Astrocyte (in vitro differentiated cells and primary cell): ENCODE measurements at regions not wholly inside any gene's neighbourhood (a gene's known extent, or its start where the extent isn't known, plus 50 kb on each side); places are given as distances from the start of the nearest gene placed in this dataset.

ENCODE experiments used
- EZH2 ChIP-seq: IDR thresholded peaks from 2 replicates; pipeline ENCODE4 v1.6.1; 2012; ENCODE audit warnings: mild to moderate bottlenecking, low read length, inconsistent platforms; ENCODE audit not compliant: insufficient read depth
- TF ChIP-seq, protein P1 (sequence below): IDR thresholded peaks from 2 replicates; pipeline ENCODE4 v1.5.1; 2011; ENCODE audit warnings: low read depth, mild to moderate bottlenecking, inconsistent platforms, low read length, moderate library complexity; ENCODE audit not compliant: insufficient read depth

DNA sequence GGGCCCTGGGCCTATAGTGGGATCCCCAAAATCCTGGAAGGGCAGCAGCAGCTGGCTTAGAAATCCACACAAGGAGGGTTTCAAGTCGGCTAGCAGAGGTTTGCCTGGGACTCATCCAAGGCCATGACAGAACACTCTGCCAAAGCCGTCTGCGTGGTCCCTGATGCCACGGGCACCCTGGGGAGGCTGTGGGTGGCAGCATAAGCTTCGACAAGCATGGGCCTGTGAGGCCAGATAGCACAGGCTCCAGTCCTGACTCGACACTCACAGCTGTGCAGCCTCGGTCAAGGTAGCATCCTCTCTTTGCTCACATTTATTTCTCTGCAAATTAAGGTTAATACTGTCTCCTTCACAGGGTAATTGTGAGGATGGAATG lies 138.3 kb downstream of the JCAD start:
- TF ChIP-seq EZH2, result no peak
- TF ChIP-seq, protein P1, sequence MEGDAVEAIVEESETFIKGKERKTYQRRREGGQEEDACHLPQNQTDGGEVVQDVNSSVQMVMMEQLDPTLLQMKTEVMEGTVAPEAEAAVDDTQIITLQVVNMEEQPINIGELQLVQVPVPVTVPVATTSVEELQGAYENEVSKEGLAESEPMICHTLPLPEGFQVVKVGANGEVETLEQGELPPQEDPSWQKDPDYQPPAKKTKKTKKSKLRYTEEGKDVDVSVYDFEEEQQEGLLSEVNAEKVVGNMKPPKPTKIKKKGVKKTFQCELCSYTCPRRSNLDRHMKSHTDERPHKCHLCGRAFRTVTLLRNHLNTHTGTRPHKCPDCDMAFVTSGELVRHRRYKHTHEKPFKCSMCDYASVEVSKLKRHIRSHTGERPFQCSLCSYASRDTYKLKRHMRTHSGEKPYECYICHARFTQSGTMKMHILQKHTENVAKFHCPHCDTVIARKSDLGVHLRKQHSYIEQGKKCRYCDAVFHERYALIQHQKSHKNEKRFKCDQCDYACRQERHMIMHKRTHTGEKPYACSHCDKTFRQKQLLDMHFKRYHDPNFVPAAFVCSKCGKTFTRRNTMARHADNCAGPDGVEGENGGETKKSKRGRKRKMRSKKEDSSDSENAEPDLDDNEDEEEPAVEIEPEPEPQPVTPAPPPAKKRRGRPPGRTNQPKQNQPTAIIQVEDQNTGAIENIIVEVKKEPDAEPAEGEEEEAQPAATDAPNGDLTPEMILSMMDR, result no peak
